Neural cell (in vitro differentiated cells): ENCODE measurements at regions not wholly inside any gene's neighbourhood (a gene's known extent, or its start where the extent isn't known, plus 50 kb on each side); places are given as distances from the start of the nearest gene placed in this dataset.

Experiments used
- EP300 ChIP-seq: fragments of 450-650 bp; conservative IDR thresholded peaks from 2 replicates; pipeline ENCODE4 v1.6.1; 2014; ENCODE audit warnings: antibody characterized with exemption, mild to moderate bottlenecking, moderate library complexity; ENCODE audit not compliant: poor library complexity, severe bottlenecking
- TF ChIP-seq, protein P1 (sequence below): fragments of 450-650 bp; IDR thresholded peaks from 2 replicates; pipeline ENCODE4 v1.5.1; 2014; ENCODE audit warnings: antibody characterized with exemption, mild to moderate bottlenecking, moderate library complexity; ENCODE audit not compliant: poor library complexity, severe bottlenecking

GRCh38 chr4:24054910-24055309 is 165.1 kb upstream of the PPARGC1A start:
- no peak for TF ChIP-seq EP300
- TF ChIP-seq, protein P1, sequence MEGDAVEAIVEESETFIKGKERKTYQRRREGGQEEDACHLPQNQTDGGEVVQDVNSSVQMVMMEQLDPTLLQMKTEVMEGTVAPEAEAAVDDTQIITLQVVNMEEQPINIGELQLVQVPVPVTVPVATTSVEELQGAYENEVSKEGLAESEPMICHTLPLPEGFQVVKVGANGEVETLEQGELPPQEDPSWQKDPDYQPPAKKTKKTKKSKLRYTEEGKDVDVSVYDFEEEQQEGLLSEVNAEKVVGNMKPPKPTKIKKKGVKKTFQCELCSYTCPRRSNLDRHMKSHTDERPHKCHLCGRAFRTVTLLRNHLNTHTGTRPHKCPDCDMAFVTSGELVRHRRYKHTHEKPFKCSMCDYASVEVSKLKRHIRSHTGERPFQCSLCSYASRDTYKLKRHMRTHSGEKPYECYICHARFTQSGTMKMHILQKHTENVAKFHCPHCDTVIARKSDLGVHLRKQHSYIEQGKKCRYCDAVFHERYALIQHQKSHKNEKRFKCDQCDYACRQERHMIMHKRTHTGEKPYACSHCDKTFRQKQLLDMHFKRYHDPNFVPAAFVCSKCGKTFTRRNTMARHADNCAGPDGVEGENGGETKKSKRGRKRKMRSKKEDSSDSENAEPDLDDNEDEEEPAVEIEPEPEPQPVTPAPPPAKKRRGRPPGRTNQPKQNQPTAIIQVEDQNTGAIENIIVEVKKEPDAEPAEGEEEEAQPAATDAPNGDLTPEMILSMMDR, result no peak
